ENCODE measurements at regions not wholly inside any gene's neighbourhood (a gene's known extent, or its start where the extent isn't known, plus 50 kb on each side); places are given as distances from the start of the nearest gene placed in this dataset.

DNA sequence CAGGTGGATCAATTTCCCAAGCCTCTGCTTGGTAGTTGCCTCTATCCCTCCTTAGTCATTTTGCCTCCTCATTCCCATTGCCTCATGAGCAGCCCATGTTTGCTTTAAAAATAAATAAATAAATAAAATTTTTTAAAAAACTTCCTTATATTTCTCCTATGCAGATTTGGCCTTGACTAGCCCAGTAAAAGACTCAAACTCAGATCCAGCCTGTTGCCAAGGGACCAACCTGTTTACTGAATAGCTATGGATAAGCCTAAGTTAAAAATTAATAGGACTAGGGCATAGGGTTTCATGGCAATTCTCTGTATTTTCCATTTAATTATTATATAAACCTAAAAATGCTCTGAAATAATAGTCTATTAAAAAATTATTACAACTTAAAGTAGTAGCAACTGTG lies 384.4 kb downstream of the RSL24D1 start:
- TF ChIP-seq, protein P1, sequence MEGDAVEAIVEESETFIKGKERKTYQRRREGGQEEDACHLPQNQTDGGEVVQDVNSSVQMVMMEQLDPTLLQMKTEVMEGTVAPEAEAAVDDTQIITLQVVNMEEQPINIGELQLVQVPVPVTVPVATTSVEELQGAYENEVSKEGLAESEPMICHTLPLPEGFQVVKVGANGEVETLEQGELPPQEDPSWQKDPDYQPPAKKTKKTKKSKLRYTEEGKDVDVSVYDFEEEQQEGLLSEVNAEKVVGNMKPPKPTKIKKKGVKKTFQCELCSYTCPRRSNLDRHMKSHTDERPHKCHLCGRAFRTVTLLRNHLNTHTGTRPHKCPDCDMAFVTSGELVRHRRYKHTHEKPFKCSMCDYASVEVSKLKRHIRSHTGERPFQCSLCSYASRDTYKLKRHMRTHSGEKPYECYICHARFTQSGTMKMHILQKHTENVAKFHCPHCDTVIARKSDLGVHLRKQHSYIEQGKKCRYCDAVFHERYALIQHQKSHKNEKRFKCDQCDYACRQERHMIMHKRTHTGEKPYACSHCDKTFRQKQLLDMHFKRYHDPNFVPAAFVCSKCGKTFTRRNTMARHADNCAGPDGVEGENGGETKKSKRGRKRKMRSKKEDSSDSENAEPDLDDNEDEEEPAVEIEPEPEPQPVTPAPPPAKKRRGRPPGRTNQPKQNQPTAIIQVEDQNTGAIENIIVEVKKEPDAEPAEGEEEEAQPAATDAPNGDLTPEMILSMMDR (IDR thresholded peaks at IDR 0.05; ENCODE audit: insufficient read depth, low read depth, low read length, missing control alignments) = no peak
- no peak overlapping the region for H3K4me3 ChIP-seq (ENCODE audit: low read depth, low read length)
- no peak for DNase-seq (ENCODE audit: low read depth)

DNA sequence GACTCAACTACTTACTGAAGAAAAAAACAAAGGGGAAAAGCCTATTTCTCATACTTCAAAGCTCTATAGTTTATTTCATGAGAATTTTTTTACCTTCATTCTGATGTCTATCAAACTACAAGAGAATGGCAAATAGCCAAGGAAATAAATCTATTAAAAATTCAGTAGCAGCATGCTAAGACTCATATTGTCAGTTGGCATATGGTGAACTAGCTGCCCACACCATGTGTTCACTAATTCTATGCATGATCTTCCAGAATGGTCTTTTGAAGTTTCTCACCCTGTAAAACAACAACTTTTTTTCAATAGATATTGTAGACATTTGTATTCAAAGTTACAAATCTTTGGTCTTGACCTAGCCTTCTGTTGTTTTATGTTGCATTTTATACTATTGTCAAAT lies 386.2 kb downstream of the RSL24D1 start:
- H3K4me3 ChIP-seq (ENCODE audit: low read depth, low read length) = no peak overlapping the region
- DNase-seq (ENCODE audit: low read depth) = no peak
- TF ChIP-seq, protein P1 (IDR thresholded peaks at IDR 0.05; ENCODE audit: insufficient read depth, low read depth, low read length, missing control alignments) = no peak

DNA sequence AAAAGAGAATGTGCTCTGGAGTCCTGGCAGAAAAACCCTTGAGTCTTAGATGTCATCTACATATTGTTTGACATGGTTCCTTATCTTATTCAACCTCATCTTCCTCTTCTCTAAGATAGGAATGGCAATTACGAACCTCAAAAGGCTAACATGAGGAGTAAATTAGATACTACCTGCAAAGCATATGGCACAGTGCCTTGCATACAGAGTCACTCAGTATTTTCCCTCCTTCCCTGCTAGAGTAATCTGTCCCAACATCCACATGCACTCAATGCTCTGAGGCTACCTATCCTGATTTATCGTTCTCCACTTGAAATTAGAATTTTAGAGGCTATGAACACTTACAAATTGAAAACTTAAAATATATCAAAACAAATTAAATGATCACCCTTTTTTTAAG lies 386.7 kb downstream of the RSL24D1 start:
- TF ChIP-seq, protein P1 (IDR thresholded peaks at IDR 0.05; ENCODE audit: insufficient read depth, low read depth, low read length, missing control alignments) = no peak
- no peak for DNase-seq (ENCODE audit: low read depth)
- H3K4me3 ChIP-seq (ENCODE audit: low read depth, low read length) = no peak overlapping the region

DNA sequence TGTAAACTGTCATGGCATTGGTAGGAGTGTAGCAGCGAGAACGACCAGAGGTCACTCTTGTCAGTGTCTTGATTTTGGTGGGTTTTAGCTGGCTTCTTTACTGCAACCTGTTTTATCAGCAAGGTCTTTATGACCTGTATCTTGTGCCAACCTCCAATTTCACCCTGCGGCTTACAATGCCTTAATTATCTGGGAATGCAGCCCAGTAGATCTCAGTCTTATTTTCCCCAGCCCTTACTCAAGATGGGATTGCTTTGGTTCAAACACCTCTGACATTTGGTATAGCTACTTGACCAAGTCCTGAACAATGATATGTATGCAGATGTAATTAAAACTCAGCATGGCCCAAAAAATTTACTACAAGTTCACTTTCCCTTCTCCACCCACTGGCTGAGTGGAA lies 388.4 kb downstream of the RSL24D1 start:
- no peak for DNase-seq (ENCODE audit: low read depth)
- H3K4me3 ChIP-seq (ENCODE audit: low read depth, low read length) = no peak overlapping the region
- TF ChIP-seq, protein P1 (IDR thresholded peaks at IDR 0.05; ENCODE audit: insufficient read depth, low read depth, low read length, missing control alignments) = no peak

DNA sequence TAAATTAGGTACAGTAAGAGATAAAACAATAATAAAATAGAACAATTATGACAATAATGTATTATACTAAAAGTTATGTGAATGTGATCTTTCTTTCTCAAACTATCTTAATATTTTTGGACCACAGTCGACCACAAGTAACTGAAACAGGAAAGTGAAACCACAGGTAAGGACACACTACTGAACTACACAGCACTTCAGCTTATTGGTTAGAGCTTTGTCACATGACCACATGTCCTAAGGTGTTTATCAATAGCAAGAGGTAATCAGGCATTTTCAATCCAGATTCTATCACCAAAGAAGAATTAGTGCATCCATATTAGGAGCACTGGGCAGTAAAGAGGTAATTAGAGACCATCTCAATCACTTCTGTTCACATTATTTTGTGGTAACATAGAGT lies 392.8 kb downstream of the RSL24D1 start:
- peak; percentile 11 for DNase-seq (ENCODE audit: low read depth)
- TF ChIP-seq, protein P1 (IDR thresholded peaks at IDR 0.05; ENCODE audit: insufficient read depth, low read depth, low read length, missing control alignments) = no peak
- no peak overlapping the region for H3K4me3 ChIP-seq (ENCODE audit: low read depth, low read length)

DNA sequence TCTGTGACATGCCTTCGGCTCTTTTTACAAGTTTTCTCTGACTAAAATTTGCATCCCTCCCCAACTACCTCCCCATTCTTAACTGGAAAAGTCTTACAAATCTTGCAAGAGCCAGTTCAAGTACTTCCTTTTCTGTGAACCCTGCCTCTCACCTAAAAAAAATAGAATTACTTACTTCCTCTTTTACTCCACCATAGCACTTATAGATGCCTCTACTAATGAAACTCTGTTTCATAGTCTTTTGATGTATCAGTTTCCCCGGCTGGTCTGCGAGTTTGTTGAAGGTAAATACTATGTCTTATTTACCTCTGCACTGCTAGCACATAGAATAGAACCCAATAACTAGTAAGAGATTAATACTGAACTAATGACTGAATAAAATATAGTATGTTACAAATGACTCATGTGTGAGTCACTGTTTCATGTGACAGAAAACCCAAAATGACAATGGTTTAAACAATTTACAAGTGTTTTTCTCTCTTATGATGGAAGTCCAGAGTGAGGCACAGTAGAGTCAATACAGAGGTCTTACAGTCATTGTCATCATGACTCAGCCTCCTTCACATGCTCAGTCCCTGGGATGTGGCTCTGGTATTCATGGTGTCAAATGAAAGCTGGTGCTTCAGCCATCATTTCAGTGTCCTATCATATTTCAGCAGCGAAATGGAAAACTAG lies 393.5 kb downstream of the RSL24D1 start:
- TF ChIP-seq, protein P1 (IDR thresholded peaks at IDR 0.05; ENCODE audit: insufficient read depth, low read depth, low read length, missing control alignments) = no peak
- H3K4me3 ChIP-seq (ENCODE audit: low read depth, low read length) = no peak overlapping the region
- peak; percentile 37 for DNase-seq (ENCODE audit: low read depth)

DNA sequence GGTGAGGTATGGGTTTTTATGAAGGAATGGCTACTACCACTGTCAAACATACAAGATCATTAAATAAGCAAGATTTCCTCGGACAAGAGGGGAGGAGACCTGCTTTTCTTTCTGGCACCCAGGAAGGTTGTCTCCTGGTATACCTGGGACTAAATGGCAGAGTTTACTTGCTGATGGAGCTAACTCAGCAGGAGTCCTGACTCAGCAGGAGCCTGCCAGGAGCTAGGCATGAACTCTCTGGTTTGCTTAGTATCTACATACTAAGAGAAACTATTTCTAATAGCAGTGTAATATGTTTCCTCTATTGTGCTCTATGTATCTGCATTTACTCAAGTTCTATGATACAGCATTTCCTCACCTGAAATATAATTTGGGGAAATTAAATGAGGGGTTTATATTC lies 404.2 kb downstream of the RSL24D1 start:
- TF ChIP-seq, protein P1 (IDR thresholded peaks at IDR 0.05; ENCODE audit: insufficient read depth, low read depth, low read length, missing control alignments) = no peak
- no peak overlapping the region for H3K4me3 ChIP-seq (ENCODE audit: low read depth, low read length)
- DNase-seq (ENCODE audit: low read depth) = no peak

Measured in GM12865 (cell line).